ENCODE measurements at regions not wholly inside any gene's neighbourhood (a gene's known extent, or its start where the extent isn't known, plus 50 kb on each side); places are given as distances from the start of the nearest gene placed in this dataset.

DNA sequence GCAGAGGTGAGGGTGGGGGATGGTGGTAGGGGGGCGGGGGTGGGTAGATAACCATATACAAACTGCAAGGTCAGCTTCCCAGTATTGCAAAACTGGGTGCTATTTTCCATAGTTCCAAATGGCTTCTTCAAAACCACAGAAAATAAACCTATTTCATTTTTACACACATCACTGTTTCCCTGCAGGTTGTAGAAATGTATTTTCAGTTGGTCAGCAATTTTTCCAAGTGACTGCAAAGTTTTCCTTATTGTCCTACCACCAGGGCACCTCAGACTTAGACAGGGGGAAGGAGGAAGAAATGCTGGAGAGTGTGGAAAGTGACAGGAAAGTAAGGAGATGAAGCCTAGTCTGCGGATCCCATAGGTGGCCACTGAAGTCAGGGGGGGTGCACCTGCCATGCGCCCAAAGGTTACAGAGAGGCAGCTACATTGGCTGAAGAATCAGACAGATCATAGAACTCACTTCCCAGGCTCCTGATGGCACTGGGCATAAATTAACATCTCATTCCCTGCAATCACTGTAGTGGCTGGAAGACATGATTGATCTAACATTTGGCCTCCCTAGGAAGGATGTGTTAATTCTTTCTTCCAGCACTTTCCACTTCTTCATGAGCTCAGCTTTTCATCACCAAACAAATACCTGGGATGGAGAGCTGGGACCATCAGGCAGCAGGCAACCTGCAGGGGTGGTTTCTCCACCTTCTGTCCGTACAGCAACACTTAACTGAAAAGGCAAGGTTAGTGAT, 402.0 kb downstream of the HNRNPD start:
- ATAC-seq (no peak), DNase-seq (ENCODE audit: low read depth, low spot score) (no peak)
- BruUV-seq (replicated peaks), result no TSS peak
- POLR2A ChIA-PET, result no interaction called here
- CTCF ChIA-PET, result no interaction called here
- no peaks in the 10 kb centered on the region for H3K9me3 ChIP-seq (ENCODE audit: control insufficient read depth, insufficient read depth, low read depth, low read length)
- no peak for TF ChIP-seq POLR2AphosphoS5 (IDR thresholded peaks at IDR 0.05; ENCODE audit: low read depth, low read length)
- no peak for TF ChIP-seq SIN3A (IDR thresholded peaks at IDR 0.05; ENCODE audit: borderline replicate concordance, insufficient read depth, low read depth, low read length)
- TF ChIP-seq TCF7L2 (IDR thresholded peaks at IDR 0.05; ENCODE audit: low read depth, low read length), result no peak
- TF ChIP-seq, protein P1, sequence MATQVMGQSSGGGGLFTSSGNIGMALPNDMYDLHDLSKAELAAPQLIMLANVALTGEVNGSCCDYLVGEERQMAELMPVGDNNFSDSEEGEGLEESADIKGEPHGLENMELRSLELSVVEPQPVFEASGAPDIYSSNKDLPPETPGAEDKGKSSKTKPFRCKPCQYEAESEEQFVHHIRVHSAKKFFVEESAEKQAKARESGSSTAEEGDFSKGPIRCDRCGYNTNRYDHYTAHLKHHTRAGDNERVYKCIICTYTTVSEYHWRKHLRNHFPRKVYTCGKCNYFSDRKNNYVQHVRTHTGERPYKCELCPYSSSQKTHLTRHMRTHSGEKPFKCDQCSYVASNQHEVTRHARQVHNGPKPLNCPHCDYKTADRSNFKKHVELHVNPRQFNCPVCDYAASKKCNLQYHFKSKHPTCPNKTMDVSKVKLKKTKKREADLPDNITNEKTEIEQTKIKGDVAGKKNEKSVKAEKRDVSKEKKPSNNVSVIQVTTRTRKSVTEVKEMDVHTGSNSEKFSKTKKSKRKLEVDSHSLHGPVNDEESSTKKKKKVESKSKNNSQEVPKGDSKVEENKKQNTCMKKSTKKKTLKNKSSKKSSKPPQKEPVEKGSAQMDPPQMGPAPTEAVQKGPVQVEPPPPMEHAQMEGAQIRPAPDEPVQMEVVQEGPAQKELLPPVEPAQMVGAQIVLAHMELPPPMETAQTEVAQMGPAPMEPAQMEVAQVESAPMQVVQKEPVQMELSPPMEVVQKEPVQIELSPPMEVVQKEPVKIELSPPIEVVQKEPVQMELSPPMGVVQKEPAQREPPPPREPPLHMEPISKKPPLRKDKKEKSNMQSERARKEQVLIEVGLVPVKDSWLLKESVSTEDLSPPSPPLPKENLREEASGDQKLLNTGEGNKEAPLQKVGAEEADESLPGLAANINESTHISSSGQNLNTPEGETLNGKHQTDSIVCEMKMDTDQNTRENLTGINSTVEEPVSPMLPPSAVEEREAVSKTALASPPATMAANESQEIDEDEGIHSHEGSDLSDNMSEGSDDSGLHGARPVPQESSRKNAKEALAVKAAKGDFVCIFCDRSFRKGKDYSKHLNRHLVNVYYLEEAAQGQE (IDR thresholded peaks at IDR 0.05; ENCODE audit: insufficient read depth in 1 of 2, low read depth in 2 of 2, low read length in 1 of 2), result no peak
- TF ChIP-seq, protein P2, sequence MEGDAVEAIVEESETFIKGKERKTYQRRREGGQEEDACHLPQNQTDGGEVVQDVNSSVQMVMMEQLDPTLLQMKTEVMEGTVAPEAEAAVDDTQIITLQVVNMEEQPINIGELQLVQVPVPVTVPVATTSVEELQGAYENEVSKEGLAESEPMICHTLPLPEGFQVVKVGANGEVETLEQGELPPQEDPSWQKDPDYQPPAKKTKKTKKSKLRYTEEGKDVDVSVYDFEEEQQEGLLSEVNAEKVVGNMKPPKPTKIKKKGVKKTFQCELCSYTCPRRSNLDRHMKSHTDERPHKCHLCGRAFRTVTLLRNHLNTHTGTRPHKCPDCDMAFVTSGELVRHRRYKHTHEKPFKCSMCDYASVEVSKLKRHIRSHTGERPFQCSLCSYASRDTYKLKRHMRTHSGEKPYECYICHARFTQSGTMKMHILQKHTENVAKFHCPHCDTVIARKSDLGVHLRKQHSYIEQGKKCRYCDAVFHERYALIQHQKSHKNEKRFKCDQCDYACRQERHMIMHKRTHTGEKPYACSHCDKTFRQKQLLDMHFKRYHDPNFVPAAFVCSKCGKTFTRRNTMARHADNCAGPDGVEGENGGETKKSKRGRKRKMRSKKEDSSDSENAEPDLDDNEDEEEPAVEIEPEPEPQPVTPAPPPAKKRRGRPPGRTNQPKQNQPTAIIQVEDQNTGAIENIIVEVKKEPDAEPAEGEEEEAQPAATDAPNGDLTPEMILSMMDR (IDR thresholded peaks at IDR 0.05), result no peak
- H3K4me1 ChIP-seq (ENCODE audit: control insufficient read depth, insufficient read depth, low read length), result no peaks in the 10 kb centered on the region
- no peaks in the 10 kb centered on the region for H3K36me3 ChIP-seq (ENCODE audit: control insufficient read depth, insufficient read depth, low read length)
- no peak overlapping the region for H3K27ac ChIP-seq (ENCODE audit: low read length)
- intact Hi-C loops (cut with micrococcal nuclease; ENCODE audit: unreplicated experiment) (no loop called here), in situ Hi-C loops (cut with HindIII; ENCODE audit: low pct_unique_long_range_greater_than_20kb, low sequenced_read_pairs) (no loop called here)
- H3K27me3 ChIP-seq (ENCODE audit: control insufficient read depth, insufficient read depth, low read length), result no peaks in the 10 kb centered on the region
- no peak overlapping the region for H3K4me3 ChIP-seq (ENCODE audit: low read depth in 2 of 2, low read length in 2 of 2)

DNA sequence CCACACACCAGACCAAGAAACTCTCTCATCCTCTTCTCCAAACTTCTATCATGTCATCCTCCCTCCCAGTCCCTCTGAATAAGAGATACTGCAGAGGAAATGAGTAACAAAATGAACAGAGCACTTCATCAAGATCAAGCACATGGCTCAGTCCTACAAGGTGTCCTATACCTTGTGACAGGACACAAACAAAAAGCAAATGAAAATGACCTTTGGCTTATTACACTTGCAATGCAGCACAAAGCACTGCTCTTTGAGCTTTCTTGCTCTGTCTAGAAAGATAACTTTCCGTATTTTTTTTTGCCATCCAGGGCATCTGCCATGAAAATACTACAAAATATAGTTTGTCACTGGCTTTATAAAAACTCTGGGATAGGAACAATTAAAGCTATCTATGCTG, 402.7 kb downstream of the HNRNPD start:
- H3K4me3 ChIP-seq (ENCODE audit: low read depth in 2 of 2, low read length in 2 of 2), result no peak overlapping the region
- POLR2A ChIA-PET, result no interaction called here
- BruUV-seq (replicated peaks), result no TSS peak
- no peak overlapping the region for H3K27ac ChIP-seq (ENCODE audit: low read length)
- DNase-seq (ENCODE audit: low read depth, low spot score) (no peak), ATAC-seq (no peak)
- H3K9me3 ChIP-seq (ENCODE audit: control insufficient read depth, insufficient read depth, low read depth, low read length), result no peaks in the 10 kb centered on the region
- TF ChIP-seq, protein P2 (IDR thresholded peaks at IDR 0.05), result no peak
- TF ChIP-seq TCF7L2 (IDR thresholded peaks at IDR 0.05; ENCODE audit: low read depth, low read length) (no peak), SIN3A (IDR thresholded peaks at IDR 0.05; ENCODE audit: borderline replicate concordance, insufficient read depth, low read depth, low read length) (no peak), POLR2AphosphoS5 (IDR thresholded peaks at IDR 0.05; ENCODE audit: low read depth, low read length) (no peak)
- TF ChIP-seq, protein P1 (IDR thresholded peaks at IDR 0.05; ENCODE audit: insufficient read depth in 1 of 2, low read depth in 2 of 2, low read length in 1 of 2), result no peak
- no peaks in the 10 kb centered on the region for H3K36me3 ChIP-seq (ENCODE audit: control insufficient read depth, insufficient read depth, low read length)
- CTCF ChIA-PET, result no interaction called here
- no peaks in the 10 kb centered on the region for H3K27me3 ChIP-seq (ENCODE audit: control insufficient read depth, insufficient read depth, low read length)
- intact Hi-C loops (cut with micrococcal nuclease; ENCODE audit: unreplicated experiment), result no loop called here
- no peaks in the 10 kb centered on the region for H3K4me1 ChIP-seq (ENCODE audit: control insufficient read depth, insufficient read depth, low read length)
- in situ Hi-C loops (cut with HindIII; ENCODE audit: low pct_unique_long_range_greater_than_20kb, low sequenced_read_pairs), result no loop called here

Measured in Panc1 (cell line).